ENCODE measurements at regions not wholly inside any gene's neighbourhood (a gene's known extent, or its start where the extent isn't known, plus 50 kb on each side); places are given as distances from the start of the nearest gene placed in this dataset.

- TF ChIP-seq CTCF (IDR thresholded peaks at IDR 0.05), result no peak
- no peaks in the 10 kb centered on the region for H3K36me3 ChIP-seq
Observed at GRCh38 chr9:12628546-12628945, 64.6 kb upstream of the TYRP1 start.

GRCh38 chr9:12629067-12629466, 64.1 kb upstream of the TYRP1 start:
- H3K4me3 ChIP-seq, result no peak overlapping the region

More at GRCh38 chr9:12628546-12628945, 64.6 kb upstream of the TYRP1 start:
- Histone ChIP-seq H3K27me3 (peaks cover 0 to 3% of the 10 kb centered on the region in 2 donors), H3K4me3 (no peak overlapping the region), H3K4me1 (no peaks in the 10 kb centered on the region), H3K27ac (no peak overlapping the region), H3K9me3 (no peaks in the 10 kb centered on the region)
- intact Hi-C loops (cut with DNase I; ENCODE audit: low total_unique reads), result no loop called here
- DNase-seq, result no peak

DNA sequence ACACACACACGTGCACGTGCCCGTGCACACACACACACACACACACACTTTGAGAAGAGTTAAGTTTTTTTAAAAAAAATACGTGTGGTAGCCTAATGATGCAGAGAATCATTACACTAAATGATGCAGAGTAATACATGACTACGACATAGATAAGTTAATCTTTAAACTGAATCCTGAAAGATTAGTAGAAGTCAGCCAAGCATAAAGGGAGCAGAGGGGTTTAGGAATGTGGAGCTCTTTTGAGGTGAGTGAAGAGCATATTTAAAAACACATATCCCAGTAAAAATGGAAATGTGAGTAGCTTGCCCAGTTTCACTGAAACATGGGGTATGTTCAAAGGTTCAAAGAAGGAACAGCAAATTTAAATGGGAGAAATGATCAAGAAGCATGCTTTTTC, 61.3 kb upstream of the TYRP1 start:
- Histone ChIP-seq H3K27me3 (peaks cover 0 to 3% of the 10 kb centered on the region in 2 donors), H3K4me3 (no peak overlapping the region), H3K4me1 (no peaks in the 10 kb centered on the region), H3K36me3 (no peaks in the 10 kb centered on the region), H3K9me3 (no peaks in the 10 kb centered on the region), H3K27ac (no peak overlapping the region)
- DNase-seq, result no peak
- intact Hi-C loops (cut with DNase I; ENCODE audit: low total_unique reads), result loop anchor here (10.0 kb wide), 1 partner anchor 297 kb away; no protein-coding TSS in a partner anchor
- no peak for TF ChIP-seq CTCF (IDR thresholded peaks at IDR 0.05)

More at GRCh38 chr9:12629067-12629466, 64.1 kb upstream of the TYRP1 start:
- DNase-seq, result no peak
- intact Hi-C loops (cut with DNase I; ENCODE audit: low total_unique reads), result no loop called here
- Histone ChIP-seq H3K9me3 (no peaks in the 10 kb centered on the region), H3K27ac (no peak overlapping the region), H3K4me1 (no peaks in the 10 kb centered on the region), H3K27me3 (peaks cover 0 to 3% of the 10 kb centered on the region in 2 donors), H3K36me3 (no peaks in the 10 kb centered on the region)
- no peak for TF ChIP-seq CTCF (IDR thresholded peaks at IDR 0.05)

DNA sequence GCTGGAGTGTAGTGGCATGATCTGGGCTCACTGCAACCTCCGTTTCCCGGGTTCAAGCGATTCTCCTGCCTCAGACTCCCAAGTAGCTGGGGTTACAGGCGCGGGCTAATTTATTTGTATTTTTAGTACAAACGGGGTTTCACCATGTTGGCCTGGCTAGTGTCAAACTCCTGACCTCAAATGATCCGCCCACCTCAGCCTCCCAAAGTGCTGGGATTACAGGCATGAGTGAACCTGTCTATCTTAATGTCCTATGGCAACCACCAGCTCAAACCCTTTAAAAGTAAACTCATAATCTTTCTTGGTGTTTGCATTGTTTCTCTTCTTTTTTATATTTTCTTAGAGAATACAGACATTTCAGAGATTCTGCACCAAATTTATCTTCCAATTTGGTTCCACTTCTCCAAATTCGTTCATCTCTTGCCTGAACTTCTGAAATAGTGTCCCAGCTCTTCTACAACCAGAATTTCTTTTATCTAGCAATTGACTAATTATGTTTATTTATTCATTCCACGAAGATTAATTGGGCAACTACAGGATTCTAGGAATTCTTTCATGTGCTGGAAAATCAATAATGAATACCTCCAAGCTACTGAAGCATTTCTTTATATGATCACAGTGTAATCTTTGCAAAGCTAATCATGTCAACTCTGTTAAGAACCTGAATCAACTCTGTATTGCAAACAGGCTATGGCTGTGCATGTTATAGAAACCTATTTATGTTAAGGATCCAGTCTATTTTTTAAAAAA, 60.0 kb upstream of the TYRP1 start:
- Histone ChIP-seq H3K27me3 (peaks cover 0 to 3% of the 10 kb centered on the region in 2 donors), H3K36me3 (no peaks in the 10 kb centered on the region), H3K4me1 (no peaks in the 10 kb centered on the region), H3K27ac (no peak overlapping the region), H3K4me3 (no peak overlapping the region), H3K9me3 (no peaks in the 10 kb centered on the region)
- intact Hi-C loops (cut with DNase I; ENCODE audit: low total_unique reads), result loop anchor here (10.0 kb wide), 1 partner anchor 298 kb away; no protein-coding TSS in a partner anchor
- no peak for DNase-seq
- TF ChIP-seq CTCF (IDR thresholded peaks at IDR 0.05), result no peak

GRCh38 chr9:12640016-12640587, 53.1 kb upstream of the TYRP1 start:
- no peak overlapping the region for H3K27ac ChIP-seq
- intact Hi-C loops (cut with DNase I; ENCODE audit: low total_unique reads), result no loop called here
- peak; percentile 48 to 52 for TF ChIP-seq CTCF (IDR thresholded peaks at IDR 0.05)
- DNase-seq, result no peak
- no peak overlapping the region for H3K4me3 ChIP-seq
- no peaks in the 10 kb centered on the region for H3K9me3 ChIP-seq
- no peaks in the 10 kb centered on the region for H3K36me3 ChIP-seq
- no peaks in the 10 kb centered on the region for H3K4me1 ChIP-seq
- no peaks in the 10 kb centered on the region for H3K27me3 ChIP-seq

All from tibial artery (tissue), 4 donors.